HG02970 (cell line): ENCODE measurements at regions not wholly inside any gene's neighbourhood (a gene's known extent, or its start where the extent isn't known, plus 50 kb on each side); places are given as distances from the start of the nearest gene placed in this dataset.
"Not testable (repeated sequence)": the region's sequence is repeated elsewhere in the genome, so short reads cannot be mapped to it uniquely, and the experiment has no call there.

Source experiments
- ATAC-seq: cut with Tn5 transposase; IDR thresholded peaks from one replicate; pipeline ENCODE4 v1.9.1; 2021; ENCODE audit warnings: mild to moderate bottlenecking, moderate library complexity, moderate number of reproducible peaks; ENCODE audit not compliant: unreplicated experiment, low FRiP score

- not testable (repeated sequence) for ATAC-seq
Observed at GRCh38 chr17:15858082-15858481, 86.8 kb upstream of the ADORA2B start.

DNA sequence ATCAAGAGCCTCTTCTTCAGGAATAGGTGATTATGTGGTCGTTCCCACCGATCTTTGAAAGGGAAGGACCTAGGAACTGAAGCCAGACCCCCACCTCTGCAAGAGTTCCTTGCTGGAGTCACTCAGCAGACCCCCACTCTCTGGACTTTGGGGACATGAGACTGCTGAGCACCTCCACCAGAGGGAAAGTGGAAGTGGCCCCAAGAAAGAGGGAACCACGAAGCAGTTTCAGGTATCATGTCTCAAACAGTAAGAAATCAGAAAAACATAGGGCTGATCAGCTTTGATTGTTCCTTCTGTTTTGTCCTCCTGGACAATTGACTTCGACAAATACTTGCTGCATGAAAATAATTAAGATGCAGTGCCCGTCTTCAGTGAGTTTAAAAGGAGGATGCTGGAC is 84.2 kb upstream of the ADORA2B start:
- not testable (repeated sequence) for ATAC-seq

DNA sequence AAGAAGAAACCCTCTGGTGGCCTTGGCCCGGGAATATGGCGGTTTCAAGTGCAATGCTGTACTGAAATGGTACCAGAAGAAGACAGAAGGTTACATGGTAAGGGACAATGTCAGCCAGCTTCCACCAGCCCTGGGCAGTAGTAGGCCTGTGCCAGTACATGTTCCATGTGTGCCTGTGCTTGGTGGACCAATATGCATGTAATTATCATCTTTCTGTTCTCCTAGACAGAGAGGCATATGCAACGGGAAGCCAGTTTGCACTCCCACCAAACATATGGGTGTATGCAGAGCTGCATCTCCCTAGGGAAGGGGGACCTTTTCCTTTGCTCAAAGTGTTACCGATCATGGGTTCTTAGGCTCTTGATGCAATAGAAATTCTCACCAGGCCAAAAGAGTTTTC is 80.9 kb upstream of the ADORA2B start:
- ATAC-seq: not testable (repeated sequence)

GRCh38 chr17:15864472-15864871 is 80.5 kb upstream of the ADORA2B start:
- ATAC-seq: not testable (repeated sequence)

GRCh38 chr17:15866015-15866414 is 78.9 kb upstream of the ADORA2B start:
- not testable (repeated sequence) for ATAC-seq

DNA sequence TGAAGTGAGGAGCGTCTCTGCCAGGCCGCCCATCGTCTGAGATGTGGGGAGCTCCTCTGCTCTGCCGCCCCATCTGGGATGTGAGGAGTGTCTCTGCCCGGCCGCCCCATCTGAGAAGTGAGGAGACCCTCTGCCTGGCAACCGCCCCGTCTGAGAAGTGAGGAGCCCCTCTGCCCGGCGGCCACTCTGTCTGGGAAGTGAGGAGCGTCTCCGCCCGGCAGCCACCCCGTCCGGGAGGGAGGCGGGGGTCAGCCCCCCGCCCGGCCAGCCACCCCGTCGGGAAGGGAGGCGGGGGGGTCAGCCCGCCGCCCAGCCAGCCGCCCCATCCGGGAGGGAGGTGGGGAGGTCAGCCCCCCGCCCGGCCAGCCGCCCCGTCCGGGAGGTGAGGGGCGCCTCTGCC is 77.6 kb upstream of the ADORA2B start:
- not testable (repeated sequence) for ATAC-seq

DNA sequence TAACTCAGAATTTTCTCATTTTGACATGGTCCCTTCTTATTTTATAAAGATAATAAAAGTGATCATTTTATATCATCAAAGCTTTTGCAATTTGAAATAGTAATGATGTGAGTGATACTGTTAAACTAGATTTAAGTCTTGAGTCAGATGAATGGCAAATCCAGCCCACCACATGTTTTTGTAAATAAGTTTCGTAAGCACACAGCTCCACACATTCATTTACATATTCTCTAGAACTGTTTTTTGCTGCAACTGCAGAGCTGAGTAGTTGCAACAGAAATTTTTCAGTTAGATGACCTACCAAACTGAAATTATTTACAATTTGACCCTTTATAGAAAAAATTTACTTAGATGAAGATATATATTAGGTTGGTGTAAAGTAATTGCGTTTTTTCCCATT is 75.1 kb upstream of the ADORA2B start:
- not testable (repeated sequence) for ATAC-seq

DNA sequence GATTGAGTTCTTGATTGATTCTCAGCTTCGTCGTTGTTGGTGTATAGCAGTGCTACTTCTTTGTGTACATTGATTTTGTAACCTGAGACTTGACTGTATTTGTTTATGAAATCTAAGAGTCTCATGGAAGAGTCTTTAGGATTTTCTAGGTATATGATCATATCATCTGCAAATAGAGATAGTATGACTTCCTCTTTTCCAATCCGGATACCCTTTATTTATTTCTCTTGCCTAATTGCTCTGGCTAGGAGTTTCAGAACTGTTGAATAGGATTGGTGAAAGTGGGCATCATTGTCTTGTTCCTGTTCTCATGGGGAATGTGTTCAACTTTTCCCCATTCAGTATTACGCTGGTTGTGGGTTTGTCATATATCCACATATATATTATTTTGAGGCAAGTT is 72.3 kb upstream of the ADORA2B start:
- not testable (repeated sequence) for ATAC-seq

- ATAC-seq: not testable (repeated sequence)
Observed at GRCh38 chr17:15877882-15878500, 66.9 kb upstream of the ADORA2B start.

- ATAC-seq: no peak
Observed at GRCh38 chr17:15882058-15882720, 62.7 kb upstream of the ADORA2B start.

DNA sequence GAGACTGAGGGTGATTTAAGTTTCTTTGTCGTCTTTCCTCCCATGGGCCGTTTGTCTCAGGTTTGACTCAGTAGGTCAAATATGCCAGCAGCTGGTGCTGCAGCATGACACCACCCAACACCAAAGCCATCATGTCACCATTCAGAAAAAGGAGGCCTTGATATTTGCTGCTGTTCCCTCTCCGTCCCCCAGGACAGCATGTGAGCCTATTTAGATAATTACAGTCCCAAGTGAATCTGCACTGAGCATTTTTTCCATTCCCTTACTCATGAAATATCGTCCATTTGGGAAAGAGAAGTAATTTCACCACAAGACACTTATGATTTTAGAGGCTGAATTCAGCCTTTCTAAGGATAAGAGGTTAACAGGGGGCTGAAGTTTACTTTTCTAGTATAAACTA is 62.2 kb upstream of the ADORA2B start:
- no peak for ATAC-seq

- ATAC-seq: no peak
Observed at GRCh38 chr17:15883617-15884111, 61.3 kb upstream of the ADORA2B start.

DNA sequence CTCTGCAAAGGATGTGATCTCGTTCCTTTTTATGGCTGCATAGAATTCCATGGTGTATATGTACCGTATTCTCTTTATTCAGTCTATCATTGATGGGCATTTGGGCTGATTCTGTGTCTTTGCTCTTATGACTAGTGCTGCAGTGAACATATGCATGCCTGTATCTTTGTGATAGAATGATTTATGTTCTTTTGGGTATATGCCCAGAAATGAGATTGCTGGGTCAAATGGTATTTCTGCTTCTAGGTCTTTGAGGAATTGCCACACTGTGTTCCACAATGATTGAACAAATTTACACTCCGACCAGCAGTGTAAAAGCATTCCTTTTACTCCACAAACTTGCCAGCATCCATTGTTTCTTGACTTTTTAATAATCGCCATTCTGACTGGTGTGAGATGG is 60.2 kb upstream of the ADORA2B start:
- no peak for ATAC-seq

GRCh38 chr17:15885770-15886169 is 59.2 kb upstream of the ADORA2B start:
- no peak for ATAC-seq

DNA sequence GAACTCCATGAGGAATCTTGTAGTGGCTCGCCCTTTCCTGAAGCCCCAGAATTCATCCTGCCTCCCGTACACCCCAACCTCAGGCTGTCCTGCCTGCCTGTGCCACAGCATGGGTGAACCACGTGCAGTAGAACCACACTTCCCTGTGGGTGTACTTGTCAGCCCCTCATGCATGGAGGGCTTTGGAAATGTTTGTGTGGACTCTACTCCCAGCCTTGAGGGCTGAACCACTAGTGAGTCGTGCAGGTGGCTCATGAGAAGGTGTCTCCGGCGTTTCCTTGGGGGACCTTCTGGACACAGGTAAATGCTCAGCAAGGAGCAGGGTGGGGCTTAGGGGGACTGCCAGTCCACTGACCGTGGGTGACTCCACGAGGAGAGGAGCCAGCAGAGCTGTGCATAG is 58.7 kb upstream of the ADORA2B start:
- ATAC-seq: no peak

GRCh38 chr17:15886804-15887203 is 58.1 kb upstream of the ADORA2B start:
- no peak for ATAC-seq

DNA sequence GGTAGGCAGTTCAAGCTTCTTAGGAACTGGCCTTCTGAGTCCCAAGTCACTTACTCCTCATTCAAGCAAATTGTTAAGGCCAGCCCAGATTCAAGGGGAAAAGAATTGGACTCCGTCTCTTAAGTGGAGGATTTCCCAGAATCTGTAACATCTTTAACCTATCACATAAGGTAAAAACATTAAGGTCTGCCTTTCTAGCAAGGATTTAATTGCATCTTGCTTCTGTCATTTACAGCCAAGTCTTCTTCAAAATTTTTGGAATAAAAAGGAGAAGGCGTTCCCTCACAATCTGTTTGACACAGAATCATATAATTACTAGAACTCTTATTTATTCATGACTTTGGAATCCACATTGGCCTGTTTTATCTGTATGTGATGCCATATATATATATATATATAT is 56.5 kb upstream of the ADORA2B start:
- no peak for ATAC-seq

DNA sequence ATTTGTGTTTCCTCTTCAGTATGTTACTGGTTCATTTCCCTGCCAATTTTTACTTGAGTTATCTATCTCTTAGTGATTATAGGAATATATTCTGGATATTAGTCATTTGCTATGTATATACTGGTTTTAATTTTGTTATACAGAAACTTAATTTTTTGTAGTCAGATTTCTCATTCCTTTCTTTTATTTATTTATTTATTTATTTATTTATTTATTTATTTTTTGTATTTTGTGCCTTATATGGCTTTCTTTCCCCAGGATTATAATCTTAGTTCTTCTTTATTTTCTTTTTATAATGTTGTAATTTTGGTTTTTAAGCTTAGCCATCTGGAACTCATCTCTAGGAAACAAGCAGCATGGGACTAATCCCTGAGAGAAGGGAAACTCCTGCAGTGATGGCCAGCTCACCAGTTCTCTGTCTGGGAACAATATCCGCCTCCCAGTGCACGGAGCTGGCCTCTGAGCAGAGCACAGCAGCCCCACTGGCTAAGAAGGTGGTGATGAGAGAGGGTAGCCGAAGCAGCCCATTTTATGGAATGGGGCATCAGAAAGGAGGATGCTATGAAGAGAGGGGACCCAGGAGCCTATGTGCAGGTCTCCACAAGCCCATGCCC is 54.5 kb upstream of the ADORA2B start:
- no peak for ATAC-seq

GRCh38 chr17:15891318-15891717 is 53.6 kb upstream of the ADORA2B start:
- ATAC-seq: no peak

GRCh38 chr17:15892244-15892643 is 52.7 kb upstream of the ADORA2B start:
- no peak for ATAC-seq

- ATAC-seq: no peak
Observed at GRCh38 chr17:15892731-15893657, 51.9 kb upstream of the ADORA2B start.
